HL-60 (cell line): ENCODE measurements at regions not wholly inside any gene's neighbourhood (a gene's known extent, or its start where the extent isn't known, plus 50 kb on each side); places are given as distances from the start of the nearest gene placed in this dataset.
"Not testable (repeated sequence)": the region's sequence is repeated elsewhere in the genome, so short reads cannot be mapped to it uniquely, and the experiment has no call there.

Experiments used
- DNase-seq, 2 experiments: peaks; one replicate each; pipeline ENCODE4 v3.0.0-alpha.2; 2010 to 2020; ENCODE audit warnings: low read depth in 1 of 2, low spot score in 1 of 2
- H3K27ac ChIP-seq: fragments of 250-450 bp; sonication (Bioruptor Pico); replicated peaks from 2 replicates; pipeline ENCODE4 v1.5.1; 2020; ENCODE audit warnings: mild to moderate bottlenecking, moderate library complexity
- H3K27me3 ChIP-seq: fragments of 250-450 bp; sonication (Bioruptor Pico); 2 replicates; pipeline ENCODE4 v1.5.1; 2021; ENCODE audit warnings: mild to moderate bottlenecking, moderate library complexity; ENCODE audit not compliant: insufficient read depth, poor library complexity, severe bottlenecking
- H3K4me3 ChIP-seq: replicated peaks from 2 replicates; pipeline ENCODE4 v1.5.1; 2011; ENCODE audit warnings: mild to moderate bottlenecking, control low read depth, low read length; ENCODE audit not compliant: insufficient read depth
- GABPA ChIP-seq: IDR thresholded peaks from 2 replicates; pipeline ENCODE4 v1.6.1; 2012; ENCODE audit warnings: low read depth
- POLR2AphosphoS5 ChIP-seq: IDR thresholded peaks from 2 replicates; pipeline ENCODE4 v1.6.1; 2012; ENCODE audit warnings: low read depth
- SPI1 ChIP-seq: IDR thresholded peaks from 2 replicates; pipeline ENCODE4 v1.6.1; 2012; ENCODE audit warnings: low read depth, mild to moderate bottlenecking, borderline replicate concordance
- TF ChIP-seq, protein P1 (sequence below): IDR thresholded peaks from one replicate; pipeline ENCODE4 v1.5.1; 2011; ENCODE audit warnings: low read length, control low read depth, inconsistent platforms; ENCODE audit not compliant: insufficient read depth
- TF ChIP-seq, protein P2 (sequence below): IDR thresholded peaks from 2 replicates; pipeline ENCODE4 v1.6.1; 2012; ENCODE audit warnings: low read depth; ENCODE audit not compliant: insufficient replicate concordance

DNA sequence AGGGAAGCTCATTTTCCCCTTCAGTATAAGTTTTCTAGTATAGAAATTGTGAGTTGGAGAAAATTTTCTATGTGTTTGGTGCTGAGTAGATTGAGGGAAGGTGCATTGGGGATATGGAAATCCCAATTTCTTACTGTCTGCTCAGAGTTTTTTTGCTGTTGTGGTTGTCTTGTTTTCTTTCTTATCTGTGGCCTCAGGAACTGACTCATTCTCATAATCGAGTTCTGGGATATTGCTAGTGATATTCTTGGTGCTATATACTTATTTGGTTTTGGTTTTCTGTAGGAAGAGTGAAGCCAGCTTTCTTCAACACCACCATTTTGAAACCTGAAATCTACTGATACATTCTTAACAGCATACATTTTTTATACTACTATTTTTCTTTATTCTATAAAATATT lies 869.2 kb downstream of the DIPK2A start:
- no peak for DNase-seq
- TF ChIP-seq POLR2AphosphoS5, result no peak
- TF ChIP-seq, protein P1, sequence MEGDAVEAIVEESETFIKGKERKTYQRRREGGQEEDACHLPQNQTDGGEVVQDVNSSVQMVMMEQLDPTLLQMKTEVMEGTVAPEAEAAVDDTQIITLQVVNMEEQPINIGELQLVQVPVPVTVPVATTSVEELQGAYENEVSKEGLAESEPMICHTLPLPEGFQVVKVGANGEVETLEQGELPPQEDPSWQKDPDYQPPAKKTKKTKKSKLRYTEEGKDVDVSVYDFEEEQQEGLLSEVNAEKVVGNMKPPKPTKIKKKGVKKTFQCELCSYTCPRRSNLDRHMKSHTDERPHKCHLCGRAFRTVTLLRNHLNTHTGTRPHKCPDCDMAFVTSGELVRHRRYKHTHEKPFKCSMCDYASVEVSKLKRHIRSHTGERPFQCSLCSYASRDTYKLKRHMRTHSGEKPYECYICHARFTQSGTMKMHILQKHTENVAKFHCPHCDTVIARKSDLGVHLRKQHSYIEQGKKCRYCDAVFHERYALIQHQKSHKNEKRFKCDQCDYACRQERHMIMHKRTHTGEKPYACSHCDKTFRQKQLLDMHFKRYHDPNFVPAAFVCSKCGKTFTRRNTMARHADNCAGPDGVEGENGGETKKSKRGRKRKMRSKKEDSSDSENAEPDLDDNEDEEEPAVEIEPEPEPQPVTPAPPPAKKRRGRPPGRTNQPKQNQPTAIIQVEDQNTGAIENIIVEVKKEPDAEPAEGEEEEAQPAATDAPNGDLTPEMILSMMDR, result no peak
- no peak for TF ChIP-seq SPI1
- TF ChIP-seq GABPA, result no peak
- TF ChIP-seq, protein P2, sequence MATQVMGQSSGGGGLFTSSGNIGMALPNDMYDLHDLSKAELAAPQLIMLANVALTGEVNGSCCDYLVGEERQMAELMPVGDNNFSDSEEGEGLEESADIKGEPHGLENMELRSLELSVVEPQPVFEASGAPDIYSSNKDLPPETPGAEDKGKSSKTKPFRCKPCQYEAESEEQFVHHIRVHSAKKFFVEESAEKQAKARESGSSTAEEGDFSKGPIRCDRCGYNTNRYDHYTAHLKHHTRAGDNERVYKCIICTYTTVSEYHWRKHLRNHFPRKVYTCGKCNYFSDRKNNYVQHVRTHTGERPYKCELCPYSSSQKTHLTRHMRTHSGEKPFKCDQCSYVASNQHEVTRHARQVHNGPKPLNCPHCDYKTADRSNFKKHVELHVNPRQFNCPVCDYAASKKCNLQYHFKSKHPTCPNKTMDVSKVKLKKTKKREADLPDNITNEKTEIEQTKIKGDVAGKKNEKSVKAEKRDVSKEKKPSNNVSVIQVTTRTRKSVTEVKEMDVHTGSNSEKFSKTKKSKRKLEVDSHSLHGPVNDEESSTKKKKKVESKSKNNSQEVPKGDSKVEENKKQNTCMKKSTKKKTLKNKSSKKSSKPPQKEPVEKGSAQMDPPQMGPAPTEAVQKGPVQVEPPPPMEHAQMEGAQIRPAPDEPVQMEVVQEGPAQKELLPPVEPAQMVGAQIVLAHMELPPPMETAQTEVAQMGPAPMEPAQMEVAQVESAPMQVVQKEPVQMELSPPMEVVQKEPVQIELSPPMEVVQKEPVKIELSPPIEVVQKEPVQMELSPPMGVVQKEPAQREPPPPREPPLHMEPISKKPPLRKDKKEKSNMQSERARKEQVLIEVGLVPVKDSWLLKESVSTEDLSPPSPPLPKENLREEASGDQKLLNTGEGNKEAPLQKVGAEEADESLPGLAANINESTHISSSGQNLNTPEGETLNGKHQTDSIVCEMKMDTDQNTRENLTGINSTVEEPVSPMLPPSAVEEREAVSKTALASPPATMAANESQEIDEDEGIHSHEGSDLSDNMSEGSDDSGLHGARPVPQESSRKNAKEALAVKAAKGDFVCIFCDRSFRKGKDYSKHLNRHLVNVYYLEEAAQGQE, result no peak
- Histone ChIP-seq H3K4me3 (no peak overlapping the region), H3K27ac (no peak overlapping the region), H3K27me3 (no peaks in the 10 kb centered on the region)

DNA sequence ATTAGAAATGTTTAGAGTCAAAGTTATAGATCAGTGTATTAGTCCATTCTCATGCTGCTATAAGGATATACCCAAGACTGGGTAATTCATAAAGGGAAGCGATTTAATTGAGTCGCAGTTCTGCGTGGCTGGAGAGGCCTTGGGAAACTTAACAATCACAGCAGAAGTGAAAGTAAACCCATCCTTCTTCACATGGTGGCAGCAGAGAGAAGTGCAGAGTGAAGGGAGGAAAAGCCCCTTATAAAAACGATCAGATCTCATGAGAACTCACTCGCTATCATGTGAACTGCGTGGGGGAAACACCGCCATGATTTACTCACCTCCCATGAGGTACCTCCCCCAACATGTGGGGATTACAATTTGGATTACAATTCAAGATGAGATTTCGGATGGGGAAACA lies 871.5 kb downstream of the DIPK2A start:
- H3K27ac ChIP-seq, result no peak overlapping the region
- H3K4me3 ChIP-seq, result no peak overlapping the region
- H3K27me3 ChIP-seq, result no peaks in the 10 kb centered on the region
- TF ChIP-seq SPI1 (no peak), POLR2AphosphoS5 (no peak), GABPA (no peak)
- TF ChIP-seq, protein P1, result no peak
- no peak for DNase-seq

DNA sequence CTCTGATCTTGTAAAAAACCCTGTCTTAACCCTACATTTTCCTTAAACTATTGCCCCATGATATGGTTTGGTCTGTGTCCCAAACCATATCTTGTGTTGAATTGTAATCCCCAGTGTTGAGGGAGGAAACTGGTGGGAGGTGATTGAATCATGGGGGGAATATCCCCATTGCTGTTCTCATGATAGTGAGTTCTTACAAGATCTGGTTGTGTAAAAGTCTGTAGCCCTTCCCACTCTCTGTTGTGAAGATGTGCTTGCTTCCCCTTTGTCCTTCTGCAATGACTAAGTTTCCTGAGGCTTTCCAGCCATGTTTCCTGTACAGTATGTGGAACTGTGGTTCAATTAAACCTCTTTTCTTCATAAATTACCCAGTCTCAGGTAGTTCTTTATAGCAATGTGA lies 881.4 kb downstream of the DIPK2A start:
- Histone ChIP-seq H3K4me3 (no peak overlapping the region), H3K27ac (no peak overlapping the region), H3K27me3 (no peaks in the 10 kb centered on the region)
- DNase-seq, result no peak
- TF ChIP-seq, protein P2, result no peak
- TF ChIP-seq, protein P1, result no peak
- TF ChIP-seq GABPA (no peak), SPI1 (no peak), POLR2AphosphoS5 (no peak)

DNA sequence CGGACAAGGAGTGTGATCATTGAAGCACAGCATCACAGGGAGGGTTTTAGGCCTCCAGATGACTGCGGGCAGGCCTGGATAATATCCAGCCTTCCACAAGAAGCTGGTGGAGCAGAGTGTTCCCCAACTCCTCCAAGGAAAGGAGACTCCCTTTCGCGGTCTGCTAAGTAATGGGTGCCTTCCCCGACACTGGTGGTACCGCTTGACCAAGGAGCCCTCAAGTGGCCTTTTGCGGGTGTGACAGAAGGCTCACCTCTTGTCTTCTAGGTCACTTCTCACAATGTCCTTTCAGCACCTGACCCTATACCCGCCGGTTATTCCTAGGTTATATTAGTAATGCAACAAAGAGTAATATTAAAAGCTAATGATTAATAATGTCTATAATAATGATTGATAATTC lies 882.4 kb downstream of the DIPK2A start:
- H3K27me3 ChIP-seq, H3K27ac ChIP-seq, H3K4me3 ChIP-seq, DNase-seq: not testable (repeated sequence)
